WTC11 (cell line): ENCODE measurements at regions not wholly inside any gene's neighbourhood (a gene's known extent, or its start where the extent isn't known, plus 50 kb on each side); places are given as distances from the start of the nearest gene placed in this dataset.

Source experiments
- ATAC-seq: fragments of 200-7000 bp; cut with Tn5 transposase; 2 replicates; pipeline ENCODE4 v1.10.0; 2021; ENCODE audit warnings: mild to moderate bottlenecking, moderate library complexity
- CTCF ChIA-PET: fragments of 300-600 bp; sonication (Branson Sonifier 250); formaldehyde crosslinking; loops from one replicate; lab custom pipeline; 2021; ENCODE audit warnings: antibody characterized with exemption; lab: Charles Lee
- POLR2A ChIA-PET: fragments of 350-600 bp; sonication (Branson Sonifier 250); formaldehyde crosslinking; loops from one replicate; lab custom pipeline; 2021; ENCODE audit warnings: antibody characterized with exemption; lab: Charles Lee
- DNase-seq: peaks from one replicate; pipeline ENCODE4 v3.0.0; 2021; ENCODE audit warnings: low spot score
- H3K27ac Mint-ChIP-seq: 2 replicates; pipeline ENCODE4 v1.8.0; 2021; ENCODE audit warnings: mixed read lengths
- H3K27me3 Mint-ChIP-seq: 2 replicates; pipeline ENCODE4 v1.8.0; 2021; ENCODE audit warnings: low read depth, mild to moderate bottlenecking, moderate library complexity, mixed read lengths
- H3K36me3 Mint-ChIP-seq: 2 replicates; pipeline ENCODE4 v1.8.0; 2021; ENCODE audit warnings: mixed read lengths
- H3K4me1 Mint-ChIP-seq: 2 replicates; pipeline ENCODE4 v1.8.0; 2022; ENCODE audit warnings: mixed read lengths
- H3K4me3 Mint-ChIP-seq: 2 replicates; pipeline ENCODE4 v1.8.0; 2021; ENCODE audit warnings: mild to moderate bottlenecking, moderate library complexity, mixed read lengths
- H3K9me3 Mint-ChIP-seq: 2 replicates; pipeline ENCODE4 v1.8.0; 2021; ENCODE audit warnings: mixed read lengths
- ESRRA ChIP-seq: sonication (generic); formaldehyde crosslinking; IDR thresholded peaks from 2 replicates; pipeline ENCODE4 v1.8.1; 2022; ENCODE audit warnings: mild to moderate bottlenecking, missing genetic modification reagents, borderline replicate concordance
- ETV6 ChIP-seq: sonication (generic); formaldehyde crosslinking; IDR thresholded peaks from 2 replicates; pipeline ENCODE4 v1.8.1; 2022; ENCODE audit warnings: mild to moderate bottlenecking, missing genetic modification reagents
- GTF2I ChIP-seq: fragments of 250-450 bp; sonication (Bioruptor Pico); conservative IDR thresholded peaks from 2 replicates; pipeline ENCODE4 v1.4.0; 2021; ENCODE audit warnings: mild to moderate bottlenecking
- NR3C1 ChIP-seq: sonication (generic); formaldehyde crosslinking; conservative IDR thresholded peaks from 2 replicates; pipeline ENCODE4 v1.8.1; 2023; ENCODE audit warnings: low read depth, mild to moderate bottlenecking, missing genetic modification reagents
- SMAD3 ChIP-seq: sonication (generic); formaldehyde crosslinking; IDR thresholded peaks from 2 replicates; pipeline ENCODE4 v1.8.0; 2022; ENCODE audit warnings: missing genetic modification reagents, mild to moderate bottlenecking, borderline replicate concordance
- TEAD4 ChIP-seq: sonication (generic); formaldehyde crosslinking; IDR thresholded peaks from 2 replicates; pipeline ENCODE4 v1.8.0; 2022; ENCODE audit warnings: mild to moderate bottlenecking, missing genetic modification reagents
- TP53 ChIP-seq: sonication (generic); formaldehyde crosslinking; IDR thresholded peaks from 2 replicates; pipeline ENCODE4 v1.8.1; 2023; ENCODE audit warnings: mild to moderate bottlenecking, missing genetic modification reagents
- ZNF671 ChIP-seq: fragments of 250-450 bp; sonication (Bioruptor Pico); IDR thresholded peaks from 2 replicates; pipeline ENCODE4 v1.8.0; 2021; ENCODE audit warnings: mild to moderate bottlenecking
- TF ChIP-seq, protein P1 (sequence below): fragments of 250-450 bp; sonication (Bioruptor Pico); IDR thresholded peaks from 2 replicates; pipeline ENCODE4 v1.9.0; 2021; ENCODE audit warnings: moderate library complexity, mild to moderate bottlenecking, inconsistent platforms, borderline replicate concordance
- TF ChIP-seq, protein P2 (sequence below): sonication (generic); formaldehyde crosslinking; IDR thresholded peaks from 2 replicates; pipeline ENCODE4 v1.8.0; 2023; ENCODE audit warnings: missing genetic modification reagents
- TF ChIP-seq, protein P3 (sequence below): sonication (generic); formaldehyde crosslinking; IDR thresholded peaks from 2 replicates; pipeline ENCODE4 v1.8.1; 2022; ENCODE audit warnings: low read depth, mild to moderate bottlenecking, moderate library complexity, missing genetic modification reagents, borderline replicate concordance
- TF ChIP-seq, protein P4 (sequence below): fragments of 250-450 bp; sonication (Bioruptor Pico); conservative IDR thresholded peaks from 2 replicates; pipeline ENCODE4 v1.9.0; 2021; ENCODE audit warnings: mild to moderate bottlenecking
- TF ChIP-seq, protein P5 (sequence below): fragments of 200-600 bp; IDR thresholded peaks from 2 replicates; pipeline ENCODE4 v1.8.0; 2022; ENCODE audit warnings: antibody characterized with exemption
- TF ChIP-seq, protein P6 (sequence below): sonication (generic); formaldehyde crosslinking; IDR thresholded peaks from 2 replicates; pipeline ENCODE4 v1.8.0; 2023; ENCODE audit warnings: mild to moderate bottlenecking, missing genetic modification reagents
- TF ChIP-seq, protein P7 (sequence below): fragments of 250-450 bp; sonication (Bioruptor Pico); IDR thresholded peaks from 2 replicates; pipeline ENCODE4 v1.9.0; 2021; ENCODE audit warnings: mild to moderate bottlenecking
- TF ChIP-seq, protein P8 (sequence below): sonication (generic); formaldehyde crosslinking; IDR thresholded peaks from 2 replicates; pipeline ENCODE4 v1.8.1; 2022; ENCODE audit warnings: mild to moderate bottlenecking, missing genetic modification reagents, moderate library complexity, borderline replicate concordance
- TF ChIP-seq, protein P9 (sequence below): fragments of 250-450 bp; sonication (Bioruptor Pico); IDR thresholded peaks from 2 replicates; pipeline ENCODE4 v1.8.0; 2021; ENCODE audit warnings: mild to moderate bottlenecking

DNA sequence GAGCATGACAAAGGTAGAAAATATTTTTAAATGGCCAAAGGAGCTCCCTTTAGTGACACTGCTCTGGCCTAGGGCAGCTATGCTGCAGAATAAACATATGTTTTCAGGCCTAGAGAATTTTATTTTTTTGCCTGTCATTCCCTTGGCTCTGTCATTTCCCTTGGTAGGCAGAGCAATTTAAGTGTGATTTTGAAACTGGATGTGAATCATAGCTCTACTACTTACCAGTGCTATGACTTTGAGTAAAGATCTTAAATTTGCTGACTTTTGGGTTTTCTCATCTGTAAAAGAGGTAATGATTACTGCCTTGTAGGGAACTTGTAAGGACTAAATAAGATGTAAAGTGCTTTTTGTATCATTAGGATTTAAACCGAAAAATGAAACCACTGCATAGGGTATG is 189.0 kb upstream of the ZRANB2 start (continued):
- TF ChIP-seq, protein P1, sequence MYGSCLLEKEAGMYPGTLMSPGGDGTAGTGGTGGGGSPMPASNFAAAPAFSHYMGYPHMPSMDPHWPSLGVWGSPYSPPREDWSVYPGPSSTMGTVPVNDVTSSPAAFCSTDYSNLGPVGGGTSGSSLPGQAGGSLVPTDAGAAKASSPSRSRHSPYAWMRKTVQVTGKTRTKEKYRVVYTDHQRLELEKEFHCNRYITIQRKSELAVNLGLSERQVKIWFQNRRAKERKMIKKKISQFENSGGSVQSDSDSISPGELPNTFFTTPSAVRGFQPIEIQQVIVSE, result no peak
- TF ChIP-seq GTF2I (CRISPR knock-in tag) (no peak), ETV6 (CRISPR knock-in tag) (no peak), TEAD4 (CRISPR knock-in tag) (no peak), TP53 (CRISPR knock-in tag) (no peak), ESRRA (CRISPR knock-in tag) (no peak)
- TF ChIP-seq, protein P2, sequence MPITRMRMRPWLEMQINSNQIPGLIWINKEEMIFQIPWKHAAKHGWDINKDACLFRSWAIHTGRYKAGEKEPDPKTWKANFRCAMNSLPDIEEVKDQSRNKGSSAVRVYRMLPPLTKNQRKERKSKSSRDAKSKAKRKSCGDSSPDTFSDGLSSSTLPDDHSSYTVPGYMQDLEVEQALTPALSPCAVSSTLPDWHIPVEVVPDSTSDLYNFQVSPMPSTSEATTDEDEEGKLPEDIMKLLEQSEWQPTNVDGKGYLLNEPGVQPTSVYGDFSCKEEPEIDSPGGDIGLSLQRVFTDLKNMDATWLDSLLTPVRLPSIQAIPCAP (CRISPR knock-in tag), result no peak
- TF ChIP-seq, protein P3, sequence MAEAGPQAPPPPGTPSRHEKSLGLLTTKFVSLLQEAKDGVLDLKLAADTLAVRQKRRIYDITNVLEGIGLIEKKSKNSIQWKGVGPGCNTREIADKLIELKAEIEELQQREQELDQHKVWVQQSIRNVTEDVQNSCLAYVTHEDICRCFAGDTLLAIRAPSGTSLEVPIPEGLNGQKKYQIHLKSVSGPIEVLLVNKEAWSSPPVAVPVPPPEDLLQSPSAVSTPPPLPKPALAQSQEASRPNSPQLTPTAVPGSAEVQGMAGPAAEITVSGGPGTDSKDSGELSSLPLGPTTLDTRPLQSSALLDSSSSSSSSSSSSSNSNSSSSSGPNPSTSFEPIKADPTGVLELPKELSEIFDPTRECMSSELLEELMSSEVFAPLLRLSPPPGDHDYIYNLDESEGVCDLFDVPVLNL (CRISPR knock-in tag), result no peak
- TF ChIP-seq, protein P4, sequence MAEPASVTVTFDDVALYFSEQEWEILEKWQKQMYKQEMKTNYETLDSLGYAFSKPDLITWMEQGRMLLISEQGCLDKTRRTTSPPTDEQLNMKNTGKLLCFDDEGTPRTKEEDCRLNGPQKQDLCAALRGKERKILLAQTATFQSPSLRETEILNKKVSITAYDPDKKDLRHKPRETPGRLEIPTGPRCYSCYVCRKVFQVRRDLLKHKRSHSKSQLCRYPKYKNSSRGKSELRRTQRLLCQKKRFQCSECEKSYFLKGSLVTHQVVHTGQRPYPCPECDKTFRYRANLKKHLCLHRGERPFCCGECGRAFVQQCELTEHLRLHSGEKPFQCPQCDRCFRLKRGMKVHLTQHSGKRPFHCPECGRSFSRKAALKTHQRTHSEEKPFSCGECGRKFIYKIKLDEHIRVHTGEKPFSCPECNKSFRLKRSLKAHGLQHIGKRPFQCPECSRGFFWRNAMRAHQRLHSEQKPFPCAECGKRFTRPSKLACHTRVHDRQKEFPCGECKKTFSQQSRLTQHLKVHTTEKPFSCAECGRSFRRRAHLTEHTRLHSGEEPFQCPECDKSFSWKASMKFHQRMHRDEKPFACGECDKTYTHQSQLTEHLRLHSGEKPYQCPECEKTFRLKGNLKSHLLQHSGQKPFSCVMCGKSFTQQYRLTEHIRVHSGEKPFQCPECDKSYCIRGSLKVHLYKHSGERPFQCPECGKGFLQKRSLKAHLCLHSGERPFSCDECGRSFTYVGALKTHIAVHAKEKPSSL, result no peak
- TF ChIP-seq, protein P5, sequence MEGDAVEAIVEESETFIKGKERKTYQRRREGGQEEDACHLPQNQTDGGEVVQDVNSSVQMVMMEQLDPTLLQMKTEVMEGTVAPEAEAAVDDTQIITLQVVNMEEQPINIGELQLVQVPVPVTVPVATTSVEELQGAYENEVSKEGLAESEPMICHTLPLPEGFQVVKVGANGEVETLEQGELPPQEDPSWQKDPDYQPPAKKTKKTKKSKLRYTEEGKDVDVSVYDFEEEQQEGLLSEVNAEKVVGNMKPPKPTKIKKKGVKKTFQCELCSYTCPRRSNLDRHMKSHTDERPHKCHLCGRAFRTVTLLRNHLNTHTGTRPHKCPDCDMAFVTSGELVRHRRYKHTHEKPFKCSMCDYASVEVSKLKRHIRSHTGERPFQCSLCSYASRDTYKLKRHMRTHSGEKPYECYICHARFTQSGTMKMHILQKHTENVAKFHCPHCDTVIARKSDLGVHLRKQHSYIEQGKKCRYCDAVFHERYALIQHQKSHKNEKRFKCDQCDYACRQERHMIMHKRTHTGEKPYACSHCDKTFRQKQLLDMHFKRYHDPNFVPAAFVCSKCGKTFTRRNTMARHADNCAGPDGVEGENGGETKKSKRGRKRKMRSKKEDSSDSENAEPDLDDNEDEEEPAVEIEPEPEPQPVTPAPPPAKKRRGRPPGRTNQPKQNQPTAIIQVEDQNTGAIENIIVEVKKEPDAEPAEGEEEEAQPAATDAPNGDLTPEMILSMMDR, result no peak

DNA sequence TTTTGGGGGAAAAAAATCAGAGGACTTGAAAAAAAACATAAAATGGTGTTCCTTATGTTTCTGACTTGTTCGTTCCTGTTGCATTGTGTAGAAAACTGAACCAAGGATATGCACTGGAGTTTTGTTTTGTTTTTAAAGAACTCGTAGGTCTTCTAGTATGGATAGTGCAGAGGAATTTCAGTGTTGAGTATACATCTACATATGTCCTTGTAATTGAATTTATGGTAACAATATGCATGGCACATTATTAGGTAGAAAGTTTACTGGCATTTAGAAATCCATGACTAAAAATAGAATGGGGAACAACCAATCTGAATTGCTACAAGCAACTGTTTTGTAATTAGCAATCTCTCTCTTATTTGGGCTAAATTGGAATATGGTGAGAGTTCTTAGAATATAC is 188.3 kb upstream of the ZRANB2 start:
- Mint-ChIP-seq H3K27me3 (no peaks in the 10 kb centered on the region), H3K4me1 (peaks cover 7% of the 10 kb centered on the region), H3K4me3 (no peak overlapping the region), H3K27ac (no peak overlapping the region), H3K36me3 (no peaks in the 10 kb centered on the region), H3K9me3 (no peaks in the 10 kb centered on the region)
- ChIA-PET POLR2A (no interaction called here), CTCF (no interaction called here)
- DNase-seq, result no peak
- ATAC-seq, result no peak
- TF ChIP-seq, protein P6, sequence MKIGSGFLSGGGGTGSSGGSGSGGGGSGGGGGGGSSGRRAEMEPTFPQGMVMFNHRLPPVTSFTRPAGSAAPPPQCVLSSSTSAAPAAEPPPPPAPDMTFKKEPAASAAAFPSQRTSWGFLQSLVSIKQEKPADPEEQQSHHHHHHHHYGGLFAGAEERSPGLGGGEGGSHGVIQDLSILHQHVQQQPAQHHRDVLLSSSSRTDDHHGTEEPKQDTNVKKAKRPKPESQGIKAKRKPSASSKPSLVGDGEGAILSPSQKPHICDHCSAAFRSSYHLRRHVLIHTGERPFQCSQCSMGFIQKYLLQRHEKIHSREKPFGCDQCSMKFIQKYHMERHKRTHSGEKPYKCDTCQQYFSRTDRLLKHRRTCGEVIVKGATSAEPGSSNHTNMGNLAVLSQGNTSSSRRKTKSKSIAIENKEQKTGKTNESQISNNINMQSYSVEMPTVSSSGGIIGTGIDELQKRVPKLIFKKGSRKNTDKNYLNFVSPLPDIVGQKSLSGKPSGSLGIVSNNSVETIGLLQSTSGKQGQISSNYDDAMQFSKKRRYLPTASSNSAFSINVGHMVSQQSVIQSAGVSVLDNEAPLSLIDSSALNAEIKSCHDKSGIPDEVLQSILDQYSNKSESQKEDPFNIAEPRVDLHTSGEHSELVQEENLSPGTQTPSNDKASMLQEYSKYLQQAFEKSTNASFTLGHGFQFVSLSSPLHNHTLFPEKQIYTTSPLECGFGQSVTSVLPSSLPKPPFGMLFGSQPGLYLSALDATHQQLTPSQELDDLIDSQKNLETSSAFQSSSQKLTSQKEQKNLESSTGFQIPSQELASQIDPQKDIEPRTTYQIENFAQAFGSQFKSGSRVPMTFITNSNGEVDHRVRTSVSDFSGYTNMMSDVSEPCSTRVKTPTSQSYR (CRISPR knock-in tag), result no peak
- TF ChIP-seq, protein P7, sequence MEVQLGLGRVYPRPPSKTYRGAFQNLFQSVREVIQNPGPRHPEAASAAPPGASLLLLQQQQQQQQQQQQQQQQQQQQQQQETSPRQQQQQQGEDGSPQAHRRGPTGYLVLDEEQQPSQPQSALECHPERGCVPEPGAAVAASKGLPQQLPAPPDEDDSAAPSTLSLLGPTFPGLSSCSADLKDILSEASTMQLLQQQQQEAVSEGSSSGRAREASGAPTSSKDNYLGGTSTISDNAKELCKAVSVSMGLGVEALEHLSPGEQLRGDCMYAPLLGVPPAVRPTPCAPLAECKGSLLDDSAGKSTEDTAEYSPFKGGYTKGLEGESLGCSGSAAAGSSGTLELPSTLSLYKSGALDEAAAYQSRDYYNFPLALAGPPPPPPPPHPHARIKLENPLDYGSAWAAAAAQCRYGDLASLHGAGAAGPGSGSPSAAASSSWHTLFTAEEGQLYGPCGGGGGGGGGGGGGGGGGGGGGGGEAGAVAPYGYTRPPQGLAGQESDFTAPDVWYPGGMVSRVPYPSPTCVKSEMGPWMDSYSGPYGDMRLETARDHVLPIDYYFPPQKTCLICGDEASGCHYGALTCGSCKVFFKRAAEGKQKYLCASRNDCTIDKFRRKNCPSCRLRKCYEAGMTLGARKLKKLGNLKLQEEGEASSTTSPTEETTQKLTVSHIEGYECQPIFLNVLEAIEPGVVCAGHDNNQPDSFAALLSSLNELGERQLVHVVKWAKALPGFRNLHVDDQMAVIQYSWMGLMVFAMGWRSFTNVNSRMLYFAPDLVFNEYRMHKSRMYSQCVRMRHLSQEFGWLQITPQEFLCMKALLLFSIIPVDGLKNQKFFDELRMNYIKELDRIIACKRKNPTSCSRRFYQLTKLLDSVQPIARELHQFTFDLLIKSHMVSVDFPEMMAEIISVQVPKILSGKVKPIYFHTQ (CRISPR knock-in tag), result no peak
- TF ChIP-seq SMAD3, result no peak
- TF ChIP-seq TP53 (CRISPR knock-in tag), result no peak
- TF ChIP-seq, protein P8, sequence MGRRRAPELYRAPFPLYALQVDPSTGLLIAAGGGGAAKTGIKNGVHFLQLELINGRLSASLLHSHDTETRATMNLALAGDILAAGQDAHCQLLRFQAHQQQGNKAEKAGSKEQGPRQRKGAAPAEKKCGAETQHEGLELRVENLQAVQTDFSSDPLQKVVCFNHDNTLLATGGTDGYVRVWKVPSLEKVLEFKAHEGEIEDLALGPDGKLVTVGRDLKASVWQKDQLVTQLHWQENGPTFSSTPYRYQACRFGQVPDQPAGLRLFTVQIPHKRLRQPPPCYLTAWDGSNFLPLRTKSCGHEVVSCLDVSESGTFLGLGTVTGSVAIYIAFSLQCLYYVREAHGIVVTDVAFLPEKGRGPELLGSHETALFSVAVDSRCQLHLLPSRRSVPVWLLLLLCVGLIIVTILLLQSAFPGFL, result no peak
- no peak for TF ChIP-seq ZNF671 (CRISPR knock-in tag)
- TF ChIP-seq NR3C1 (CRISPR knock-in tag), result no peak
- TF ChIP-seq, protein P9, sequence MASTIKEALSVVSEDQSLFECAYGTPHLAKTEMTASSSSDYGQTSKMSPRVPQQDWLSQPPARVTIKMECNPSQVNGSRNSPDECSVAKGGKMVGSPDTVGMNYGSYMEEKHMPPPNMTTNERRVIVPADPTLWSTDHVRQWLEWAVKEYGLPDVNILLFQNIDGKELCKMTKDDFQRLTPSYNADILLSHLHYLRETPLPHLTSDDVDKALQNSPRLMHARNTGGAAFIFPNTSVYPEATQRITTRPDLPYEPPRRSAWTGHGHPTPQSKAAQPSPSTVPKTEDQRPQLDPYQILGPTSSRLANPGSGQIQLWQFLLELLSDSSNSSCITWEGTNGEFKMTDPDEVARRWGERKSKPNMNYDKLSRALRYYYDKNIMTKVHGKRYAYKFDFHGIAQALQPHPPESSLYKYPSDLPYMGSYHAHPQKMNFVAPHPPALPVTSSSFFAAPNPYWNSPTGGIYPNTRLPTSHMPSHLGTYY (CRISPR knock-in tag), result no peak
